ENCODE measurements at regions not wholly inside any gene's neighbourhood (a gene's known extent, or its start where the extent isn't known, plus 50 kb on each side); places are given as distances from the start of the nearest gene placed in this dataset.

DNA sequence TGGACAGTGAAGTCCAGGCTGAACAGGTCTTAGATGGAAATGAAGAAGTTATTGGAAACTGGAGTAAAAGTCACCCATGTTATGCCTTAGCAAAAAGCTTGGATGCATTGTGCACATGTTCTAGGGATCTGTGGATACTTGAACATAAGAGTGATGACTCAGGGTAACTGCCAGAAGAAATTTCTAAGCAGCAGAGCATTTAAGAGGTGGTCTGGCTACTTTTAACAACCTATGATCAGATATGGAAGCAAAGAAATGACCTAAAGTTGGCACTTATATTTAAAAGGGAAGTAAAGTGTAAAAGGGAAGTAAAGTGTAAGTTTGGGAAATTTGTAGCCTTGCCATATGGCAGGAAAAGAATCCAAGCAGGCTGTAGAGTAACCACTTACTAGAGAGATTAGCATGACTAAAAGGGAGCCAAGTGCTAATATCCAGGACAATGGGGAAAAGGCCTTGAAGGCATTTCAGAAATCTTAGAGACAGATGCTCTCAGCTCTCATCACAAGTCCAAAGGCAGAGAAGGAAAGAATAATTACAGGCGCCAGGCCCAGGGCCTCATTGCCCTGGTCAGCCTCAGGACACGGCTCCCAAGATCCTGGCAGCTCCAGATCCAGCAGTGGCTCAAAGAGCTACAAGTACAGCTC lies 73.9 kb upstream of the KCNH8 start:
- no peak for TF ChIP-seq POLR2A (IDR thresholded peaks at IDR 0.05)
- TF ChIP-seq, protein P1, sequence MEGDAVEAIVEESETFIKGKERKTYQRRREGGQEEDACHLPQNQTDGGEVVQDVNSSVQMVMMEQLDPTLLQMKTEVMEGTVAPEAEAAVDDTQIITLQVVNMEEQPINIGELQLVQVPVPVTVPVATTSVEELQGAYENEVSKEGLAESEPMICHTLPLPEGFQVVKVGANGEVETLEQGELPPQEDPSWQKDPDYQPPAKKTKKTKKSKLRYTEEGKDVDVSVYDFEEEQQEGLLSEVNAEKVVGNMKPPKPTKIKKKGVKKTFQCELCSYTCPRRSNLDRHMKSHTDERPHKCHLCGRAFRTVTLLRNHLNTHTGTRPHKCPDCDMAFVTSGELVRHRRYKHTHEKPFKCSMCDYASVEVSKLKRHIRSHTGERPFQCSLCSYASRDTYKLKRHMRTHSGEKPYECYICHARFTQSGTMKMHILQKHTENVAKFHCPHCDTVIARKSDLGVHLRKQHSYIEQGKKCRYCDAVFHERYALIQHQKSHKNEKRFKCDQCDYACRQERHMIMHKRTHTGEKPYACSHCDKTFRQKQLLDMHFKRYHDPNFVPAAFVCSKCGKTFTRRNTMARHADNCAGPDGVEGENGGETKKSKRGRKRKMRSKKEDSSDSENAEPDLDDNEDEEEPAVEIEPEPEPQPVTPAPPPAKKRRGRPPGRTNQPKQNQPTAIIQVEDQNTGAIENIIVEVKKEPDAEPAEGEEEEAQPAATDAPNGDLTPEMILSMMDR (IDR thresholded peaks at IDR 0.05): no peak
